Lung microvascular endothelial cell (primary cell): ENCODE measurements at regions not wholly inside any gene's neighbourhood (a gene's known extent, or its start where the extent isn't known, plus 50 kb on each side); places are given as distances from the start of the nearest gene placed in this dataset.
"Not testable (repeated sequence)": the region's sequence is repeated elsewhere in the genome, so short reads cannot be mapped to it uniquely, and the experiment has no call there.

Source experiments
- DNase-seq, 2 donors: peaks; one replicate each; pipeline versions ENCODE4 v3.0.0 to v3.0.0-alpha.2; 2010; ENCODE audit warnings: low read depth in 2 of 2

- DNase-seq = peak in 1 of 2 donors; percentile 7
Observed at GRCh38 chr7:91457208-91457607, 193.0 kb downstream of the FZD1 start.

DNA sequence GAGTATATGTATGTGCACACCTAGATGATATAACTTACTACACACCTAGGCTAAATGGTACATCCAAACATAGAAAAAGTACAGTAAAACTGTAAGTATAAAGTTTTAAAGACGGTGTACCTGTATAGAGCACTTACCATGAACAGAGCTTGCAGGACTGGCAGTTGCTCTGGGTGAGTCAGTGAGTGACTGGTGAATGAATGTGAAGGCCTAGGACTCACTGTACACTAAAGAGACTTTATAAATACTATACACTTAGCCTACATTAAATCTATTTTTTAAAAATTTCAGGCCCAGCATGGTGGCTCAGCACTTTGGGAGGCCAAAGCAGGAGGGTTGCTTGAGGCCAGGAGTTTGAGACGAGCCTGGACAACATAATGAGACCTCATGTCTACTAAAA, 195.3 kb downstream of the FZD1 start:
- no peak for DNase-seq

DNA sequence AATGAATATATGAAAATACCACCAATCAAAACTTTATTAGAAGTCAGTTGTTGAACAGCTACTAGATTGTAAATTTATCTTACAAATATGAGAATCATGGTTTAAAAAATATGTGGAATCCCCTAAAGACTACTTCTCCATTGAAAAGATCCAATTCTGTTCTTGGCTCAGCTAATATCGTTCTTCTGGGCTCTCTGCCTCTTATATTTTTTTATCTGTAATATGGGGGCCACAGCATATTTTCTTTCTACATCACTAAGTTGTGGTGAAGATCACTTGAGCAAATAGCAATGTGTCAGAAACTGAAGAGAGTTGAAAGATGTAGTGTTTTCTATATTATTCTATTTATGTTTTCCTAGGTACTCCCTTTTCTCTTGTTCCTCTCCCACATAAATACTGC, 198.1 kb downstream of the FZD1 start:
- no peak for DNase-seq

DNA sequence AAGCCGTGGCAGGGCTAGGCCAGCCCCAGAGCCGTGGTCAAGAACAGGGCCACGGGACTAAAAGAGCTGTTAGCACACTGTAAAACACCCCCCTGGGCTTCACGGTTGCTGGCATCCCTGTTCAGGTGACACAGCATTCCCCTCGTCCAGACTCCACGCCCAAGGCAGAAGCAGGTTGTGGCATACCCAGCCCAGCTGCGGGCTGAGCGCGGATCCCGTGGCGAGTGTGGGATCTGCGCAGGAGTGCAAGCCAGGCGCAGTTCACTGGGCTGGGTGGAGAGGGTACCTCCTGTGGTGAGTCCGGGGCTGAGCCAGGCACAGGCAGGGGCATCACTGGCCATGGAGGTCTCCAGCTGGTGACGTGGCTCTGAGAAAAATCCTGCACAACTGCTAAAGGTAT, 199.1 kb downstream of the FZD1 start:
- DNase-seq = no peak

DNA sequence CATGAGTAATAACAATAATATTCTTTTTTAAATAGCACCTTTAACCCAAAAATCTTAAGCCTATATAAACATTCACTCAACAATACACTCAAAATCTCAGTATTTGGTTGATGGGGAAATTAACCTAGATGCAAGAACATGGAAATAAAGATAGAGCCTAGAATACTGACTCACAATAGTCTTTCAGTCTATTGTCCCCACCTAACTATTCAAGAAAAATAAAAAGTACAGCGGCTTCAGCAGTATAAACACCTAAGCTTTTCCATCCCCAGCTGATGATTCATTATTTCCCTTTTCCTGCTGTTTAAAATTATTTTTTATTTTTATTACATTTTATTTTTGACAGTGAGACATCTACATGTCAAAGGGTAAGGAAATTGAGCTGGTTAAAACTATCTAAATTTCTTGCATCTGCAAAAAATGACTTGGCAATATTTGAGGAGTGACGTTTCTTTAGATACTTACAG, 201.4 kb downstream of the FZD1 start:
- peak; percentile 79 to 85 for DNase-seq

- DNase-seq = no peak
Observed at GRCh38 chr7:91468256-91468655, 204.0 kb downstream of the FZD1 start.

GRCh38 chr7:91473619-91474018, 209.4 kb downstream of the FZD1 start:
- DNase-seq = no peak

DNA sequence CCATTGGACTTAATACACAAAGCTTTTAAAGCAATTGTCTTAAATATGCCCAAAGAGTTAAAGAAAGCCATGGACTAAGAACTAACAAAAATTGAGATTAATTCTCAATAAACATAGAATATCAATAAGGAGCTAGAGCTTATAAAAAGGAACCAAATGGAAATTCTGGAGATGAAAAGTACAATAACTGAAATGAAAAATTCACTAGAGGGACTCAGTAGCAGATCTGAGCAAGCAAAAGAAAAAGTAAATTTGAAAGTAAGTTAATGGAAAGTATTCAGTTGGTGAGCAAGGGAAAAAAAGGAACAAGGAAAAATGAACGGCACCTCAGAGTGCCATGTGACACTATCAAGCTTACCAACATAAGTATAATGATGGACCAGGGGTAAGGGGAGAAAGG, 209.8 kb downstream of the FZD1 start:
- no peak for DNase-seq

DNA sequence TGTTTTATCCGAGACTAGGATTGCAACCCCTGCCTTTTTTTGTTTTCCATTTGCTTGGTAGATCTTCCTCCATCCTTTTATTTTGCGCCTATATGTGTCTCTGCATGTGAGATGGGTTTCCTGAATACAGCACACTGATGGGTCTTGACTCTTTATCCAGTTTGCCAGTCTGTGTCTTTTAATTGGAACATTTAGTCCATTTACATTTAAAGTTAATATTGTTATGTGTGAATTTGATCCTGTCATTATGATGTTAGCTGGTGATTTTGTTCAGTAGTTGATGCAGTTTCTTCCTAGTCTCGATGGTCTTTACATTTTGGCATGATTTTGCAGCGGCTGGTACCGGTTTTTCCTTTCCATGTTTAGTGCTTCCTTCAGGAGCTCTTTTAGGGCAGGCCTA, 216.2 kb downstream of the FZD1 start:
- not testable (repeated sequence) for DNase-seq

- DNase-seq = no peak
Observed at GRCh38 chr7:91491868-91492267, 227.6 kb downstream of the FZD1 start.

GRCh38 chr7:91492317-91492716, 228.1 kb downstream of the FZD1 start:
- no peak for DNase-seq

DNA sequence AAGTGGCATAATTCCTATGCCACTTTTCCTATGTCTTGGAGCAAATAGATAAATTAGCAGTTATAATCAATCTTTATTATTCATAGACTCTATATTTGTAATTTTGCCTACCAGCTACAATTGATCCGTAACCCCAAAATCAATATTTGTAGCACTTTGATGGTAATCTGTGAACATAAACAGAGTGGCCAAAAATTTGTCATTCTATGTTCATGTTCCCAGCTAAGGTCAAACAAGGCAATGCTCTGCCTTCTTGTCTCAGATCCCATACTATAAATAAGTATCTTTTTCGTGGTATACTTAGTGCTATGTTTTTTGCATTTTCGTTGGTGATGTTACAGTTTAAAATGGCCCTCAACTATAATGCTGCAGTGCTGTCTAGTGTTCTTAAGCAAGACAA, 228.5 kb downstream of the FZD1 start:
- DNase-seq = no peak

GRCh38 chr7:91494450-91494849, 230.2 kb downstream of the FZD1 start:
- no peak for DNase-seq

- DNase-seq = no peak
Observed at GRCh38 chr7:91496251-91496820, 232.1 kb downstream of the FZD1 start.

DNA sequence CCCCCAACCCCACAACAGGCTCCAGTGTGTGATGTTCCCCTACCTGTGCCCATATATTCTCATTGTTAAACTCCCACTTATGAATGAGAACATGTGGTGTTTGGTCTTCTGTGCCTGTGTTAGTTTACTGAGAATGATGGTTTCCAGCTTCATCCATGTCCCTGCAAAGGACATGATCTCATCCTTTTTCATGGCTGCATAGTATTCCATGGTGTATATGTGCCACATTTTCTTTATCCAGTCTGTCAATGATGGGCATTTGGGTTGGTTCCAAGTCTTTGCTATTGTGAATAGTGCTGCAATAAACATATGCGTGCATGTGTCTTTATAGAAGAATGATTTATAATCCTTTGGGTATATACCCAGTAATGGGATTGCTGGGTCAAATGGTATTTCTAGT, 233.0 kb downstream of the FZD1 start:
- DNase-seq = not testable (repeated sequence)

GRCh38 chr7:91503934-91504555, 239.8 kb downstream of the FZD1 start:
- DNase-seq = peak; percentile 8 to 15

- no peak for DNase-seq
Observed at GRCh38 chr7:91504919-91505318, 240.7 kb downstream of the FZD1 start.

GRCh38 chr7:91506966-91507365, 242.7 kb downstream of the FZD1 start:
- DNase-seq = not testable (repeated sequence)

DNA sequence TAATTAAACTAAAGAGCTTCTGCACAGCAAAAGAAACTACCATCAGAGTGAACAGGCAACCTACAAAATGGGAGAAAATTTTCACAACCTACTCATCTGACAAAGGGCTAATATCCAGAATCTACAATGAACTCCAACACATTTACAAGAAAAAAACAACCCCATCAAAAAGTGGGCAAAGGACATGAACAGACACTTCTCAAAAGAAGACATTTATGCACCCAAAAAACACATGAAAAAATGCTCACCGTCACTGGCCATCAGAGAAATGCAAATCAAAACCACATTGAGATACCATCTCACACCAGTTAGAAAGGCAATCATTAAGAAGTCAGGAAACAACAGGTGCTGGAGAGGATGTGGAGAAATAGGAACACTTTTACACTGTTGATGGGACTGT, 247.6 kb downstream of the FZD1 start:
- DNase-seq = not testable (repeated sequence)

GRCh38 chr7:91512958-91513357, 248.7 kb downstream of the FZD1 start:
- DNase-seq = peak in 1 of 2 donors; percentile 11

- no peak for DNase-seq
Observed at GRCh38 chr7:91514591-91514990, 250.4 kb downstream of the FZD1 start.

DNA sequence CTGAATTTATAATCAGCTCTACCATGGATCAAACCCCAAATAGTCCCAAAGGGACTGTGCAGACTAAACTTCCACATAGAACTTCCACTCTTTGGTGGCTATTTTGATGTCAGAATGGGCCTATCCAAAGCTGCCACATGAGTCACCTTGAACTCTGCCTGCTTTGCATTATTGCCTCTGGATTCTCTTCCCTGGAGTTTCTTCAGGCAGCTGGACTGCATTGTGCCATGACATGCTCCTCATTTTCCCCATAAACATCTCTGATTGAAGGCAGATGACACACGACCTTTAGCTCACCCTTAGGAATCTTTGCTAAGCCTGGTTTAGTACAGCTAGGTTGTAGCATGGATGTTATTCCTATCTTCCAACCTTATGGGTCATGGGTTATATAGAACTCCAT, 251.7 kb downstream of the FZD1 start:
- no peak for DNase-seq

DNA sequence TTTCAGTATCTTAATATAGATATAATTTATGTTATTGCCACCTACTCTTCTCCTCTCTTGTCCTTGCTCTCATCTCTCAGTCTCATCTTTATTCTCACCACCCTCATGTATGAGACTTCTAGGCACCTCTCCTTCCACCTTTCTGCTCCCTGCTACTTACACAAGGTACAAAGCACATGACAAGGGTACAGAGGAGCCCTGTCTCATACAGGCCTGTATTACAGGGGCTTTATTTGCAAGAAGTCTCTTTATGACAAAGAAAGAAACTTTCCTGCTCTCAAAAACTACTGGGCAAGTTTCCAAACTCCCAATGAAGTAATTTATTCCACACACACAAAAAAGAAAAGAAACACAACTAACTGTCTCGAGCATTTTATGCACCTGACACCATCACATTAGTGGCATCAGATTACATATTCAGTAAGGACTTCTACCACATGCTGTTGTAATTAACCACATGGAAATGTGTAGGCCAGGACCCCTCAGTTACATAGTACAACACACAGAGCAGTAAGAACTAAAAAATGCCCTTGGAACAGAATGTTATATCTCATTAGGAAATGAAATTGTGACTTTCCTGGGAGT, 253.1 kb downstream of the FZD1 start:
- DNase-seq = no peak
